ENCODE measurements at regions not wholly inside any gene's neighbourhood (a gene's known extent, or its start where the extent isn't known, plus 50 kb on each side); places are given as distances from the start of the nearest gene placed in this dataset.

- TF ChIP-seq CTCF (IDR thresholded peaks at IDR 0.05; ENCODE audit: low read length) (no peak), EZH2 (optimal IDR thresholded peaks at IDR 0.05; ENCODE audit: low read depth, low read length) (no peak), EZH2phosphoT487 (IDR thresholded peaks at IDR 0.05; ENCODE audit: low read length) (no peak)
Observed at GRCh38 chr3:5464649-5465048, 277.1 kb downstream of the EDEM1 start.
